Type B pancreatic cell (in vitro differentiated cells): ENCODE measurements at regions not wholly inside any gene's neighbourhood (a gene's known extent, or its start where the extent isn't known, plus 50 kb on each side); places are given as distances from the start of the nearest gene placed in this dataset.
"Not testable (repeated sequence)": the region's sequence is repeated elsewhere in the genome, so short reads cannot be mapped to it uniquely, and the experiment has no call there.

Source experiments
- DNase-seq: peaks from one replicate; pipeline ENCODE4 v3.0.0; 2021; ENCODE audit warnings: mixed read lengths; ENCODE audit not compliant: unreplicated experiment; ENCODE audit errors: extremely low spot score
- H3K27ac Mint-ChIP-seq: 2 replicates; pipeline ENCODE4 v1.8.0; 2021; ENCODE audit warnings: mild to moderate bottlenecking, mixed read lengths
- H3K27me3 Mint-ChIP-seq: 2 replicates; pipeline ENCODE4 v1.8.0; 2021; ENCODE audit warnings: mixed read lengths
- H3K36me3 Mint-ChIP-seq: 2 replicates; pipeline ENCODE4 v1.8.0; 2021; ENCODE audit warnings: mixed read lengths
- H3K4me1 Mint-ChIP-seq: one replicate; pipeline ENCODE4 v1.8.0; 2021; ENCODE audit warnings: mixed read lengths; ENCODE audit not compliant: unreplicated experiment
- H3K4me3 Mint-ChIP-seq: 2 replicates; pipeline ENCODE4 v1.8.0; 2021; ENCODE audit warnings: mild to moderate bottlenecking, mixed read lengths
- H3K9me3 Mint-ChIP-seq: 2 replicates; pipeline ENCODE4 v1.8.0; 2021; ENCODE audit warnings: mixed read lengths

GRCh38 chr9:62815436-62815835 lies 1625.6 kb downstream of the SPATA31A7 start:
- not testable (repeated sequence) for H3K4me3 Mint-ChIP-seq, H3K36me3 Mint-ChIP-seq, H3K4me1 Mint-ChIP-seq, H3K27ac Mint-ChIP-seq, H3K9me3 Mint-ChIP-seq, DNase-seq
- H3K27me3 Mint-ChIP-seq, result peaks cover 45% of the 10 kb centered on the region

- H3K4me1 Mint-ChIP-seq, DNase-seq, H3K27ac Mint-ChIP-seq, H3K4me3 Mint-ChIP-seq, H3K9me3 Mint-ChIP-seq, H3K36me3 Mint-ChIP-seq: not testable (repeated sequence)
- peaks cover 40% of the 10 kb centered on the region for H3K27me3 Mint-ChIP-seq
These were observed 1626.5 kb downstream of the SPATA31A7 start for GRCh38 chr9:62816331-62816730.

GRCh38 chr9:62817214-62817613 lies 1627.4 kb downstream of the SPATA31A7 start:
- peaks cover 36% of the 10 kb centered on the region for H3K27me3 Mint-ChIP-seq

GRCh38 chr9:62822185-62822584 lies 1632.3 kb downstream of the SPATA31A7 start:
- not testable (repeated sequence) for DNase-seq, H3K27ac Mint-ChIP-seq, H3K4me3 Mint-ChIP-seq, H3K9me3 Mint-ChIP-seq, H3K4me1 Mint-ChIP-seq, H3K36me3 Mint-ChIP-seq
- H3K27me3 Mint-ChIP-seq, result peaks cover 22% of the 10 kb centered on the region

More at GRCh38 chr9:62817214-62817613, 1627.4 kb downstream of the SPATA31A7 start:
- not testable (repeated sequence) for H3K27ac Mint-ChIP-seq, H3K4me1 Mint-ChIP-seq, H3K4me3 Mint-ChIP-seq, H3K36me3 Mint-ChIP-seq, DNase-seq, H3K9me3 Mint-ChIP-seq

GRCh38 chr9:62827957-62828907 lies 1638.4 kb downstream of the SPATA31A7 start:
- not testable (repeated sequence) for H3K9me3 Mint-ChIP-seq
- H3K27me3 Mint-ChIP-seq, result peaks cover 26% of the 10 kb centered on the region

GRCh38 chr9:62830829-62831459 lies 1641.1 kb downstream of the SPATA31A7 start:
- not testable (repeated sequence) for H3K9me3 Mint-ChIP-seq, H3K4me1 Mint-ChIP-seq, H3K27ac Mint-ChIP-seq, H3K36me3 Mint-ChIP-seq, H3K4me3 Mint-ChIP-seq
- peaks cover 29% of the 10 kb centered on the region for H3K27me3 Mint-ChIP-seq
- peak; percentile 74 for DNase-seq

More at GRCh38 chr9:62827957-62828907, 1638.4 kb downstream of the SPATA31A7 start:
- H3K4me3 Mint-ChIP-seq, DNase-seq, H3K27ac Mint-ChIP-seq, H3K36me3 Mint-ChIP-seq, H3K4me1 Mint-ChIP-seq: not testable (repeated sequence)

- not testable (repeated sequence) for H3K9me3 Mint-ChIP-seq, H3K4me1 Mint-ChIP-seq, DNase-seq, H3K36me3 Mint-ChIP-seq, H3K27ac Mint-ChIP-seq, H3K4me3 Mint-ChIP-seq
- peaks cover 32% of the 10 kb centered on the region for H3K27me3 Mint-ChIP-seq
These were observed 1643.7 kb downstream of the SPATA31A7 start for GRCh38 chr9:62833323-62834200.

GRCh38 chr9:62837254-62837911 lies 1647.5 kb downstream of the SPATA31A7 start:
- H3K27me3 Mint-ChIP-seq, result peaks cover 34% of the 10 kb centered on the region
- not testable (repeated sequence) for H3K4me3 Mint-ChIP-seq, H3K36me3 Mint-ChIP-seq, H3K4me1 Mint-ChIP-seq, DNase-seq, H3K9me3 Mint-ChIP-seq, H3K27ac Mint-ChIP-seq

GRCh38 chr9:62838024-62838718 lies 1648.3 kb downstream of the SPATA31A7 start:
- peaks cover 41% of the 10 kb centered on the region for H3K27me3 Mint-ChIP-seq
- H3K9me3 Mint-ChIP-seq, result not testable (repeated sequence)

GRCh38 chr9:62839168-62839567 lies 1649.3 kb downstream of the SPATA31A7 start:
- Mint-ChIP-seq H3K9me3 (peaks cover 11% of the 10 kb centered on the region), H3K27me3 (peaks cover 42% of the 10 kb centered on the region)
- H3K36me3 Mint-ChIP-seq, H3K4me3 Mint-ChIP-seq, H3K27ac Mint-ChIP-seq, DNase-seq, H3K4me1 Mint-ChIP-seq: not testable (repeated sequence)

More at GRCh38 chr9:62838024-62838718, 1648.3 kb downstream of the SPATA31A7 start:
- DNase-seq, result peak; percentile 95
- H3K36me3 Mint-ChIP-seq, H3K4me1 Mint-ChIP-seq: not testable (repeated sequence)
- H3K4me3 Mint-ChIP-seq, result peak overlapping the region; percentile 94
- H3K27ac Mint-ChIP-seq, result peak overlapping the region; percentile 82

- Mint-ChIP-seq H3K27me3 (peaks cover 39% of the 10 kb centered on the region), H3K9me3 (peaks cover 11% of the 10 kb centered on the region)
- not testable (repeated sequence) for H3K4me1 Mint-ChIP-seq, DNase-seq, H3K4me3 Mint-ChIP-seq, H3K36me3 Mint-ChIP-seq, H3K27ac Mint-ChIP-seq
These were observed 1653.3 kb downstream of the SPATA31A7 start for GRCh38 chr9:62843145-62843544.

GRCh38 chr9:62843706-62844290 lies 1654.0 kb downstream of the SPATA31A7 start:
- not testable (repeated sequence) for H3K4me1 Mint-ChIP-seq, H3K4me3 Mint-ChIP-seq, H3K36me3 Mint-ChIP-seq, DNase-seq, H3K27ac Mint-ChIP-seq
- Mint-ChIP-seq H3K27me3 (peaks cover 34% of the 10 kb centered on the region), H3K9me3 (peaks cover 11% of the 10 kb centered on the region)
